Activated B cell treated with CpG ODN at 0.5 μM for 24 hours (primary cell): ENCODE measurements at regions not wholly inside any gene's neighbourhood (a gene's known extent, or its start where the extent isn't known, plus 50 kb on each side); places are given as distances from the start of the nearest gene placed in this dataset.

Source experiments
- ATAC-seq: fragments of 200-7000 bp; cut with Tn5 transposase; one replicate; pipeline ENCODE4 v1.10.0; 2021; ENCODE audit warnings: low read depth, mild to moderate bottlenecking, moderate library complexity
- CTCF ChIA-PET: fragments of 350-600 bp; sonication (Branson Sonifier 250); formaldehyde crosslinking; loops from one replicate; lab custom pipeline; 2021; ENCODE audit warnings: antibody characterized with exemption; lab: Charles Lee
- POLR2A ChIA-PET: fragments of 350-600 bp; sonication (Branson Sonifier 250); formaldehyde crosslinking; loops from one replicate; lab custom pipeline; 2021; ENCODE audit warnings: antibody characterized with exemption; lab: Charles Lee
- DNase-seq: peaks from one replicate; pipeline ENCODE4 v3.0.0; 2022
- H3K27ac Mint-ChIP-seq: one replicate; pipeline ENCODE4 v1.8.0; 2020; ENCODE audit warnings: mixed read lengths
- H3K27me3 Mint-ChIP-seq: one replicate; pipeline ENCODE4 v1.8.0; 2021; ENCODE audit warnings: mixed read lengths
- H3K36me3 Mint-ChIP-seq: one replicate; pipeline ENCODE4 v1.8.0; 2021; ENCODE audit warnings: low read depth, mixed read lengths
- H3K4me1 Mint-ChIP-seq: one replicate; pipeline ENCODE4 v1.8.0; 2021; ENCODE audit warnings: mixed read lengths
- H3K4me3 Mint-ChIP-seq: one replicate; pipeline ENCODE4 v1.8.0; 2020; ENCODE audit warnings: mild to moderate bottlenecking, mixed read lengths
- H3K9me3 Mint-ChIP-seq: one replicate; pipeline ENCODE4 v1.8.0; 2020; ENCODE audit warnings: mixed read lengths
- intact Hi-C: fragments of 100-400 bp; cut with micrococcal nuclease; formaldehyde crosslinking; loops from one replicate; pipeline ENCODE4 v1.15.1; 2024
- TF ChIP-seq, protein P1 (sequence below): fragments of 200-600 bp; IDR thresholded peaks from one replicate; pipeline ENCODE4 v1.8.0; 2022; ENCODE audit warnings: antibody characterized with exemption, mild to moderate bottlenecking

DNA sequence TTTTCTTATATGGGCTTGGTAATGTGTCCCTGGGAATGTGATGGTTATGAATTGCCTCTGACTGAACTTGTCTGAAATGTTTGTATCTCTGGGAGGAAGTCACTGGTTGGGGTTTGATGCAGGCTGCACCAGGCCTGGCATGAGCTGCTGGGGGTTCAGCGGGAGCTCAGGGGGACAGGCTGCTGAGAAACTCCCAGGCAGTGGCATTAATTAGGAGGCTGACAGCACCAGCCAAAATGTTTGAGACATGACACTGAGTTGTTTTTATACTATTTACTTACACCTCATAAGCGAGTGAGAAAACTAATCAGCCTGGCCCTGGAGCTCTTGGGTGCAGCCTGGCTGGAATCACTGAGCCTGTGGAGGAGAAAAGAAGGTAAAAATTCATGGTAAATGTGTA lies 124.1 kb upstream of the SORCS3 start:
- Mint-ChIP-seq H3K27ac (no peak overlapping the region), H3K36me3 (no peaks in the 10 kb centered on the region), H3K4me1 (no peaks in the 10 kb centered on the region), H3K27me3 (peaks cover 10% of the 10 kb centered on the region), H3K4me3 (no peak overlapping the region), H3K9me3 (no peaks in the 10 kb centered on the region)
- intact Hi-C loops = no loop called here
- CTCF ChIA-PET = interaction anchor here (1.0 kb wide), 1 partner anchor 211 kb away, joined by 4 read pairs; no protein-coding TSS in a partner anchor
- DNase-seq (no peak), ATAC-seq (no peak)
- POLR2A ChIA-PET = no interaction called here
- TF ChIP-seq, protein P1, sequence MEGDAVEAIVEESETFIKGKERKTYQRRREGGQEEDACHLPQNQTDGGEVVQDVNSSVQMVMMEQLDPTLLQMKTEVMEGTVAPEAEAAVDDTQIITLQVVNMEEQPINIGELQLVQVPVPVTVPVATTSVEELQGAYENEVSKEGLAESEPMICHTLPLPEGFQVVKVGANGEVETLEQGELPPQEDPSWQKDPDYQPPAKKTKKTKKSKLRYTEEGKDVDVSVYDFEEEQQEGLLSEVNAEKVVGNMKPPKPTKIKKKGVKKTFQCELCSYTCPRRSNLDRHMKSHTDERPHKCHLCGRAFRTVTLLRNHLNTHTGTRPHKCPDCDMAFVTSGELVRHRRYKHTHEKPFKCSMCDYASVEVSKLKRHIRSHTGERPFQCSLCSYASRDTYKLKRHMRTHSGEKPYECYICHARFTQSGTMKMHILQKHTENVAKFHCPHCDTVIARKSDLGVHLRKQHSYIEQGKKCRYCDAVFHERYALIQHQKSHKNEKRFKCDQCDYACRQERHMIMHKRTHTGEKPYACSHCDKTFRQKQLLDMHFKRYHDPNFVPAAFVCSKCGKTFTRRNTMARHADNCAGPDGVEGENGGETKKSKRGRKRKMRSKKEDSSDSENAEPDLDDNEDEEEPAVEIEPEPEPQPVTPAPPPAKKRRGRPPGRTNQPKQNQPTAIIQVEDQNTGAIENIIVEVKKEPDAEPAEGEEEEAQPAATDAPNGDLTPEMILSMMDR = no peak

DNA sequence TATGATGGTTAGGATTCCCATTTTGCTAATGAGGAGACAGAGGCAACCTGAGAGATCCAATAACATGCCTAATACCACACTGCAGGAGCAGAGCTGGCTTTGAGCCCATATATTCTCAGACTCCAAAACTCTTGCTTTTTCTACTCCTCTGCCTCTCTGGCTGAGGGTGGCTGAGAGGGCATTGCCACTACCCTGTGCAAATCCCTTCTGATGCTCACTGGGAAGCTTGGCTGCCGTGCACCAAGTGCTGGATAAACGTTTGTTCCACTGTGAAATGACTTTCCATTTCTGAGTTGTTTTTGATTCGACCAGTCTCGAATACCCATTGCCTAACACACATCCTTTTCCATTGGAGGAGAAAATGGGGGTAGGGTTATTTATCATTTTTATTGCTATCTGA lies 123.1 kb upstream of the SORCS3 start:
- ATAC-seq = no peak
- Mint-ChIP-seq H3K4me3 (no peak overlapping the region), H3K36me3 (no peaks in the 10 kb centered on the region), H3K9me3 (no peaks in the 10 kb centered on the region), H3K4me1 (no peaks in the 10 kb centered on the region), H3K27ac (no peak overlapping the region), H3K27me3 (peaks cover 12% of the 10 kb centered on the region)
- TF ChIP-seq, protein P1 = no peak
- no peak for DNase-seq
- intact Hi-C loops = no loop called here
- ChIA-PET CTCF (interaction anchor here (1.0 kb wide), 1 partner anchor 212 kb away, joined by 4 read pairs; no protein-coding TSS in a partner anchor), POLR2A (no interaction called here)

DNA sequence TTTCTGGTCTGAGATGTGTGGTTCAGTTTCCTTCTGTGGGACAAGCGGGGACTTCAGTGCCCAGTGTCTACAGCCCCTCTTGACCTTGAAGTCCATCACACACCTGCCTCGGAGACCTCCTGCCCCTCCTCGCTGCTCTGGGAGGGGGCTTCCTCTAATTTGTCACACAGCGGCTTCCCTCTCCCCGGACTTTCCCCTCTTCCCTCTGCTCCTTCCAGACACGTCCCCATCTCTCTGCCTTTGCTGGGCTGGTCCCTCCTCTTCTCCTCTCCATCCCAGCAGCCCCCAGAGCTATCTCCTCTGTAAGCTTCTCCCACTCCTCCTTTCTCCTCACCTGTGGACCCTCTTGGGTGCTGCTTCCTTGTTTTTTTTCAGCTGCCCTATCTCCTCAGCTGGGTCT lies 122.2 kb upstream of the SORCS3 start:
- intact Hi-C loops = no loop called here
- TF ChIP-seq, protein P1 = no peak
- Mint-ChIP-seq H3K27me3 (peaks cover 7% of the 10 kb centered on the region), H3K9me3 (no peaks in the 10 kb centered on the region), H3K27ac (no peak overlapping the region), H3K36me3 (no peaks in the 10 kb centered on the region), H3K4me1 (no peaks in the 10 kb centered on the region), H3K4me3 (no peak overlapping the region)
- ATAC-seq (no peak), DNase-seq (no peak)
- ChIA-PET CTCF (no interaction called here), POLR2A (no interaction called here)

DNA sequence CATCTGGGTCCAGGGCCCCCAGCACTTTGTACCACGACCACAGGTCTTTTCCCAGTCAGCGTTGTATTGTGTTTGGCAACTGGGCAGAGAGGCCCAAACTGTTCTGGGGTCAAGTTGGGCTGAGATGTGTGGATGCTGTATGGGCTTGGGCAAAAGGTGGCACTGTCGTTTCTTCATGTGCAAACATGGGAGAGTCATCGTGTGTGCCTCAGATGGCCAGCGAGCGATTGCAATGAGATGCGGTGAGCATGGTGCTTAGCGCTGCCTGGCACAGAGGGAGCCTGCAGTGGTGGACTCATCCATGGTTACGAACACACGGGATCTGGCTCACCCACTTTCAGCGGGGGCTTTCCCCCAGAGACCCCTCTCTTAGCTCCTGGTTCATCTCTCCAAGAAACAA lies 120.4 kb upstream of the SORCS3 start:
- POLR2A ChIA-PET = no interaction called here
- no peak for ATAC-seq
- intact Hi-C loops = no loop called here
- H3K27ac Mint-ChIP-seq = no peak overlapping the region
- H3K4me3 Mint-ChIP-seq = no peak overlapping the region
- H3K36me3 Mint-ChIP-seq = no peaks in the 10 kb centered on the region
- H3K27me3 Mint-ChIP-seq = peaks cover 2% of the 10 kb centered on the region
- TF ChIP-seq, protein P1 = no peak
- DNase-seq = no peak
- no peaks in the 10 kb centered on the region for H3K4me1 Mint-ChIP-seq
- CTCF ChIA-PET = no interaction called here
- H3K9me3 Mint-ChIP-seq = no peaks in the 10 kb centered on the region

DNA sequence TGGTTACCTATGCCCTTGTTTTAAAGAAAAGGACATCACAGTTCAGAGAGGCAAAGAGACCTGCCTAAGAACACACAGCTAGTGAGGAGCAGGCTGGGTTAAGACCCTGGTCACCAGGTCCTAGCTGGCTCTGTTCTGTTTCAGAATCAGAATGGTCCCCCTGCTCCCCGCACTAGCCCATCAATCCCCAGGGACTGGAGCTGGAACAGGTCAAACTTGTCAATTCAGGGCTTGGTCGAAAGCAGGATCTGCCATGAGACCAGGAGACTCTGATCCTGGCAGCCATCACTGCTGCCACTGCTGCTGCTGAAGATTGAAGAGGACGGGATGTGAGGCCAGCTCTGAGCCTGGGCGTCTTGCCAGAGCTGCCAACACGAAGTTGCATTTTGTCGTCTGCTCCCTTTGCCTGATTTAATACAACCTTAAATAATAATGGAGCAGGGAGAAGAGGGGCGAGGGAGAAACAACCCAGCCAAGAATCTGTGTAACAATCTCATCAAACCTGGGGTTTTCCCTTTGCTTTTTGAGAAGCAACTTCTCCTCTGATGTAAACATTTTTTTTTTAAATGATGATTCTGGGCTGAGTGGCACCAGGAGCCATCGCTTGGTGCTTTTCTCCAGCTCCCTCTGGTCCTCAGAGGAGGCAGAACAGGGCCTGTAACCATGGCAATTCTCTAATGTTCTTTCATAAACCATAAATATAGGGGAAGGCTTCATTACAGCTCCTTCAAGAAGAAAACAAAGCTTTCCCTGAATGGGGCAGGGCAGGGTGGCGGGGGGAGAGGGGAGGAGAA lies 119.0 kb upstream of the SORCS3 start:
- DNase-seq (no peak), ATAC-seq (no peak)
- POLR2A ChIA-PET = no interaction called here
- TF ChIP-seq, protein P1 = no peak
- no peaks in the 10 kb centered on the region for H3K36me3 Mint-ChIP-seq
- intact Hi-C loops = no loop called here
- H3K9me3 Mint-ChIP-seq = no peaks in the 10 kb centered on the region
- H3K27ac Mint-ChIP-seq = no peak overlapping the region
- H3K4me3 Mint-ChIP-seq = no peak overlapping the region
- CTCF ChIA-PET = no interaction called here
- H3K4me1 Mint-ChIP-seq = no peaks in the 10 kb centered on the region
- H3K27me3 Mint-ChIP-seq = peaks cover 2% of the 10 kb centered on the region
